SK-N-SH treated with all-trans-retinoic acid at 6 μM for 48 hours (cell line): ENCODE measurements at regions not wholly inside any gene's neighbourhood (a gene's known extent, or its start where the extent isn't known, plus 50 kb on each side); places are given as distances from the start of the nearest gene placed in this dataset.

Experiments
- ARNTL ChIP-seq: fragments of 450-650 bp; formaldehyde crosslinking; IDR thresholded peaks from 2 replicates; pipeline ENCODE4 v1.5.0; 2020; ENCODE audit warnings: low read depth, mild to moderate bottlenecking, moderate library complexity, borderline replicate concordance
- ESRRG ChIP-seq: fragments of 250-450 bp; sonication (Bioruptor Pico); IDR thresholded peaks from 2 replicates; pipeline ENCODE4 v1.6.1; 2021; ENCODE audit warnings: mild to moderate bottlenecking
- GLIS3 ChIP-seq: fragments of 250-450 bp; sonication (Bioruptor Pico); IDR thresholded peaks from 2 replicates; pipeline ENCODE4 v1.5.0; 2020; ENCODE audit warnings: mild to moderate bottlenecking, moderate library complexity
- ISL1 ChIP-seq: fragments of 250-450 bp; sonication (Bioruptor Pico); IDR thresholded peaks from 2 replicates; pipeline ENCODE4 v2.1.2; 2022; ENCODE audit warnings: mild to moderate bottlenecking, moderate library complexity
- PPARA ChIP-seq: fragments of 250-450 bp; sonication (Bioruptor Pico); IDR thresholded peaks from 2 replicates; pipeline ENCODE4 v1.5.0; 2020; ENCODE audit warnings: mild to moderate bottlenecking, borderline replicate concordance
- RARB ChIP-seq: fragments of 250-450 bp; sonication (Bioruptor Pico); IDR thresholded peaks from 2 replicates; pipeline ENCODE4 v1.8.0; 2021; ENCODE audit warnings: mild to moderate bottlenecking, moderate library complexity
- TOX ChIP-seq: fragments of 250-450 bp; sonication (Bioruptor Pico); IDR thresholded peaks from 2 replicates; pipeline ENCODE4 v1.8.0; 2021; ENCODE audit warnings: mild to moderate bottlenecking, moderate library complexity, borderline replicate concordance
- ZFP3 ChIP-seq: fragments of 250-450 bp; sonication (Bioruptor Pico); IDR thresholded peaks from 2 replicates; pipeline ENCODE4 v1.5.0; 2020; ENCODE audit warnings: mild to moderate bottlenecking, moderate library complexity
- ZNF565 ChIP-seq: fragments of 450-650 bp; formaldehyde crosslinking; conservative IDR thresholded peaks from 2 replicates; pipeline ENCODE4 v1.5.0; 2020; ENCODE audit warnings: low read depth, mild to moderate bottlenecking, moderate library complexity
- TF ChIP-seq, protein P1 (sequence below): fragments of 250-450 bp; sonication (Bioruptor Pico); IDR thresholded peaks from 2 replicates; pipeline ENCODE4 v1.5.1; 2020; ENCODE audit warnings: low read depth, mild to moderate bottlenecking, moderate library complexity
- TF ChIP-seq, protein P2 (sequence below): fragments of 250-450 bp; sonication (Bioruptor Pico); IDR thresholded peaks from 2 replicates; pipeline ENCODE4 v1.8.0; 2020; ENCODE audit warnings: mild to moderate bottlenecking, moderate library complexity, borderline replicate concordance
- TF ChIP-seq, protein P3 (sequence below): fragments of 250-450 bp; sonication (Bioruptor Pico); IDR thresholded peaks from 2 replicates; pipeline ENCODE4 v1.5.1; 2021; ENCODE audit warnings: mild to moderate bottlenecking, moderate library complexity
- TF ChIP-seq, protein P4 (sequence below): fragments of 250-450 bp; sonication (Bioruptor Pico); IDR thresholded peaks from 2 replicates; pipeline ENCODE4 v1.8.0; 2021; ENCODE audit warnings: low read depth, mild to moderate bottlenecking, moderate library complexity, borderline replicate concordance

DNA sequence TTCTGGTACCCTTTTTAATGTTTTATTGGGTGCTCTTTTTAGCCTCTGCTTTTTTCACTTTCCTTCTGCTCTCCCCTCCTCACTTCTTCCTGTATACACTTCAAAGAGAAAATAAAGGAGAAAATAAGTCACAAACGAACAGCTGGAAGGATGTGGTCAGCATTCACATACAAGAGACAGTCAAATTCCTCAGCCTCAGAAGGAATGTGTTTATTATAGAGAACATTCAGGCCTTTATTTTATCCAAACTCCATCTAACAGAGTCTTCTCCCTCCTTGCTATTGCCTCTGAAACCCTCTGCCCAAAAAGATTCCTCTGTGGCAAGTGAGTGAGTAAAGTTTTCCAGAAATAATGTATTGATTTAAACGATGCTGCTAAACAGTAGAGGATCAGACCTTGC lies 490.4 kb downstream of the FRK start:
- TF ChIP-seq ARNTL (CRISPR knock-in tag) (no peak), RARB (no peak), GLIS3 (CRISPR knock-in tag) (no peak), ESRRG (no peak), PPARA (CRISPR knock-in tag) (no peak), ZFP3 (CRISPR knock-in tag) (no peak), ZNF565 (no peak), ISL1 (CRISPR knock-in tag) (no peak), TOX (CRISPR knock-in tag) (no peak)
- TF ChIP-seq, protein P1, sequence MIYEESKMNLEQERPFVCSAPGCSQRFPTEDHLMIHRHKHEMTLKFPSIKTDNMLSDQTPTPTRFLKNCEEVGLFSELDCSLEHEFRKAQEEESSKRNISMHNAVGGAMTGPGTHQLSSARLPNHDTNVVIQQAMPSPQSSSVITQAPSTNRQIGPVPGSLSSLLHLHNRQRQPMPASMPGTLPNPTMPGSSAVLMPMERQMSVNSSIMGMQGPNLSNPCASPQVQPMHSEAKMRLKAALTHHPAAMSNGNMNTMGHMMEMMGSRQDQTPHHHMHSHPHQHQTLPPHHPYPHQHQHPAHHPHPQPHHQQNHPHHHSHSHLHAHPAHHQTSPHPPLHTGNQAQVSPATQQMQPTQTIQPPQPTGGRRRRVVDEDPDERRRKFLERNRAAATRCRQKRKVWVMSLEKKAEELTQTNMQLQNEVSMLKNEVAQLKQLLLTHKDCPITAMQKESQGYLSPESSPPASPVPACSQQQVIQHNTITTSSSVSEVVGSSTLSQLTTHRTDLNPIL, result no peak
- TF ChIP-seq, protein P2, sequence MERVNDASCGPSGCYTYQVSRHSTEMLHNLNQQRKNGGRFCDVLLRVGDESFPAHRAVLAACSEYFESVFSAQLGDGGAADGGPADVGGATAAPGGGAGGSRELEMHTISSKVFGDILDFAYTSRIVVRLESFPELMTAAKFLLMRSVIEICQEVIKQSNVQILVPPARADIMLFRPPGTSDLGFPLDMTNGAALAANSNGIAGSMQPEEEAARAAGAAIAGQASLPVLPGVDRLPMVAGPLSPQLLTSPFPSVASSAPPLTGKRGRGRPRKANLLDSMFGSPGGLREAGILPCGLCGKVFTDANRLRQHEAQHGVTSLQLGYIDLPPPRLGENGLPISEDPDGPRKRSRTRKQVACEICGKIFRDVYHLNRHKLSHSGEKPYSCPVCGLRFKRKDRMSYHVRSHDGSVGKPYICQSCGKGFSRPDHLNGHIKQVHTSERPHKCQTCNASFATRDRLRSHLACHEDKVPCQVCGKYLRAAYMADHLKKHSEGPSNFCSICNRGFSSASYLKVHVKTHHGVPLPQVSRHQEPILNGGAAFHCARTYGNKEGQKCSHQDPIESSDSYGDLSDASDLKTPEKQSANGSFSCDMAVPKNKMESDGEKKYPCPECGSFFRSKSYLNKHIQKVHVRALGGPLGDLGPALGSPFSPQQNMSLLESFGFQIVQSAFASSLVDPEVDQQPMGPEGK (CRISPR knock-in tag), result no peak
- TF ChIP-seq, protein P3, sequence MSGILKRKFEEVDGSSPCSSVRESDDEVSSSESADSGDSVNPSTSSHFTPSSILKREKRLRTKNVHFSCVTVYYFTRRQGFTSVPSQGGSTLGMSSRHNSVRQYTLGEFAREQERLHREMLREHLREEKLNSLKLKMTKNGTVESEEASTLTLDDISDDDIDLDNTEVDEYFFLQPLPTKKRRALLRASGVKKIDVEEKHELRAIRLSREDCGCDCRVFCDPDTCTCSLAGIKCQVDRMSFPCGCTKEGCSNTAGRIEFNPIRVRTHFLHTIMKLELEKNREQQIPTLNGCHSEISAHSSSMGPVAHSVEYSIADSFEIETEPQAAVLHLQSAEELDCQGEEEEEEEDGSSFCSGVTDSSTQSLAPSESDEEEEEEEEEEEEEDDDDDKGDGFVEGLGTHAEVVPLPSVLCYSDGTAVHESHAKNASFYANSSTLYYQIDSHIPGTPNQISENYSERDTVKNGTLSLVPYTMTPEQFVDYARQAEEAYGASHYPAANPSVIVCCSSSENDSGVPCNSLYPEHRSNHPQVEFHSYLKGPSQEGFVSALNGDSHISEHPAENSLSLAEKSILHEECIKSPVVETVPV (CRISPR knock-in tag), result no peak
- TF ChIP-seq, protein P4, sequence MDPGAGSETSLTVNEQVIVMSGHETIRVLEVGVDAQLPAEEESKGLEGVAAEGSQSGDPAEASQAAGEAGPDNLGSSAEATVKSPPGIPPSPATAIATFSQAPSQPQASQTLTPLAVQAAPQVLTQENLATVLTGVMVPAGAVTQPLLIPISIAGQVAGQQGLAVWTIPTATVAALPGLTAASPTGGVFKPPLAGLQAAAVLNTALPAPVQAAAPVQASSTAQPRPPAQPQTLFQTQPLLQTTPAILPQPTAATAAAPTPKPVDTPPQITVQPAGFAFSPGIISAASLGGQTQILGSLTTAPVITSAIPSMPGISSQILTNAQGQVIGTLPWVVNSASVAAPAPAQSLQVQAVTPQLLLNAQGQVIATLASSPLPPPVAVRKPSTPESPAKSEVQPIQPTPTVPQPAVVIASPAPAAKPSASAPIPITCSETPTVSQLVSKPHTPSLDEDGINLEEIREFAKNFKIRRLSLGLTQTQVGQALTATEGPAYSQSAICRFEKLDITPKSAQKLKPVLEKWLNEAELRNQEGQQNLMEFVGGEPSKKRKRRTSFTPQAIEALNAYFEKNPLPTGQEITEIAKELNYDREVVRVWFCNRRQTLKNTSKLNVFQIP (CRISPR knock-in tag), result no peak
